Hepatocyte (in vitro differentiated cells): ENCODE measurements at regions not wholly inside any gene's neighbourhood (a gene's known extent, or its start where the extent isn't known, plus 50 kb on each side); places are given as distances from the start of the nearest gene placed in this dataset.

ENCODE experiments used
- DNase-seq: peaks from one replicate; pipeline ENCODE4 v3.0.0-alpha.2; 2016; ENCODE audit warnings: low spot score
- H2AFZ ChIP-seq: fragments of 200-600 bp; sonication (generic); 2 replicates; pipeline ENCODE4 v1.6.0; 2016; ENCODE audit warnings: antibody characterized with exemption, mild to moderate bottlenecking
- H3K27ac ChIP-seq: fragments of 200-600 bp; sonication (generic); 2 replicates; pipeline ENCODE4 v1.5.1; 2016; ENCODE audit warnings: mild to moderate bottlenecking
- H3K27me3 ChIP-seq: fragments of 200-600 bp; sonication (generic); 2 replicates; pipeline ENCODE4 v1.6.1; 2016
- H3K36me3 ChIP-seq: fragments of 200-600 bp; sonication (generic); replicated peaks from 2 replicates; pipeline ENCODE4 v1.5.1; 2016; ENCODE audit warnings: low read depth; ENCODE audit not compliant: insufficient read depth
- H3K4me1 ChIP-seq: fragments of 200-600 bp; sonication (generic); 2 replicates; pipeline ENCODE4 v1.5.1; 2016; ENCODE audit warnings: mild to moderate bottlenecking, moderate library complexity; ENCODE audit not compliant: insufficient read depth
- H3K4me2 ChIP-seq: fragments of 200-600 bp; sonication (generic); 2 replicates; pipeline ENCODE4 v1.6.0; 2016
- H3K4me3 ChIP-seq: fragments of 200-600 bp; sonication (generic); 2 replicates; pipeline ENCODE4 v1.5.1; 2016; ENCODE audit warnings: mild to moderate bottlenecking
- H3K79me2 ChIP-seq: fragments of 200-600 bp; sonication (generic); 2 replicates; pipeline ENCODE4 v1.6.0; 2017; ENCODE audit warnings: mild to moderate bottlenecking
- H3K9me2 ChIP-seq: fragments of 200-600 bp; sonication (generic); replicated peaks from 2 replicates; pipeline ENCODE4 v1.6.0; 2017; ENCODE audit warnings: mild to moderate bottlenecking; ENCODE audit not compliant: insufficient read depth
- H3K9me3 ChIP-seq: fragments of 200-600 bp; sonication (generic); 2 replicates; pipeline ENCODE4 v1.5.1; 2016; ENCODE audit warnings: low read depth, mild to moderate bottlenecking
- H4K20me1 ChIP-seq: fragments of 200-600 bp; sonication (generic); 2 replicates; pipeline ENCODE4 v1.6.0; 2016; ENCODE audit warnings: mild to moderate bottlenecking; ENCODE audit not compliant: insufficient read depth, poor library complexity, severe bottlenecking
- EZH2 ChIP-seq: fragments of 200-600 bp; sonication (generic); IDR thresholded peaks from 2 replicates; pipeline ENCODE4 v1.6.1; 2016; ENCODE audit warnings: antibody characterized with exemption, mild to moderate bottlenecking, borderline replicate concordance
- EZH2phosphoT487 ChIP-seq: fragments of 200-600 bp; sonication (generic); IDR thresholded peaks from one replicate; pipeline ENCODE4 v1.6.1; 2018; ENCODE audit warnings: antibody characterized with exemption, mild to moderate bottlenecking, low read depth, moderate library complexity; ENCODE audit not compliant: unreplicated experiment, severe bottlenecking
- WGBS: methylation state at CpG from one replicate; pipeline ENCODE4 v1.1.6; 2016; ENCODE audit warnings: low lambda C conversion rate; ENCODE audit errors: missing lambda C conversion rate; 5-methylcytosine and 5-hydroxymethylcytosine counted together
- TF ChIP-seq, protein P1 (sequence below): fragments of 200-600 bp; sonication (generic); IDR thresholded peaks from 2 replicates; pipeline ENCODE4 v1.5.1; 2016; ENCODE audit warnings: antibody characterized with exemption, mild to moderate bottlenecking; ENCODE audit not compliant: poor library complexity

DNA sequence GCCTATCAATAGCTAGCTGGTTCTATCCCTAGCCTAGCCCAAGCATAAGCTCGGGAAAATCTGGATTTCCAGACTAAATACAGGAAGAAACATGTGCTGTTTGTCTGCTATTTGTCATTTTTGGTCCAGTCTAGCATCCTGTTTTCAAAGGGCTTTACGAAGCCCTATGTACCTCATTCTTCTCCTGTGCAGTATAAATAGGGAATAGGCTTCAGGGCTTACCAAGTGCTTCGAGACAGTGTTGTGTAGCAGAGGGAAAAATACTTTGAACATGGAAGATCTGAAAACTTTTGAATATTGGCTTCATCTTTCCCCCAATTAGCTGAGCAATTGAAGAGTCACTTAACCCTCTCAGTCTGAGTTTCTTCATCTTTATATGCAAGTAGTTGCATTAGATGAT lies 679.8 kb downstream of the TDRD15 start:
- no peaks in the 10 kb centered on the region for H3K9me3 ChIP-seq
- no peak overlapping the region for H2AFZ ChIP-seq
- H3K79me2 ChIP-seq, result no peaks in the 10 kb centered on the region
- TF ChIP-seq, protein P1, sequence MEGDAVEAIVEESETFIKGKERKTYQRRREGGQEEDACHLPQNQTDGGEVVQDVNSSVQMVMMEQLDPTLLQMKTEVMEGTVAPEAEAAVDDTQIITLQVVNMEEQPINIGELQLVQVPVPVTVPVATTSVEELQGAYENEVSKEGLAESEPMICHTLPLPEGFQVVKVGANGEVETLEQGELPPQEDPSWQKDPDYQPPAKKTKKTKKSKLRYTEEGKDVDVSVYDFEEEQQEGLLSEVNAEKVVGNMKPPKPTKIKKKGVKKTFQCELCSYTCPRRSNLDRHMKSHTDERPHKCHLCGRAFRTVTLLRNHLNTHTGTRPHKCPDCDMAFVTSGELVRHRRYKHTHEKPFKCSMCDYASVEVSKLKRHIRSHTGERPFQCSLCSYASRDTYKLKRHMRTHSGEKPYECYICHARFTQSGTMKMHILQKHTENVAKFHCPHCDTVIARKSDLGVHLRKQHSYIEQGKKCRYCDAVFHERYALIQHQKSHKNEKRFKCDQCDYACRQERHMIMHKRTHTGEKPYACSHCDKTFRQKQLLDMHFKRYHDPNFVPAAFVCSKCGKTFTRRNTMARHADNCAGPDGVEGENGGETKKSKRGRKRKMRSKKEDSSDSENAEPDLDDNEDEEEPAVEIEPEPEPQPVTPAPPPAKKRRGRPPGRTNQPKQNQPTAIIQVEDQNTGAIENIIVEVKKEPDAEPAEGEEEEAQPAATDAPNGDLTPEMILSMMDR, result no peak
- TF ChIP-seq EZH2 (no peak), EZH2phosphoT487 (no peak)
- no peak overlapping the region for H3K27ac ChIP-seq
- no peaks in the 10 kb centered on the region for H3K9me2 ChIP-seq
- DNase-seq, result no peak
- 68% methylated on average over 3 of the region's 3 CpGs for WGBS
- no peaks in the 10 kb centered on the region for H3K36me3 ChIP-seq
- no peaks in the 10 kb centered on the region for H3K27me3 ChIP-seq
- H3K4me1 ChIP-seq, result no peaks in the 10 kb centered on the region
- H3K4me2 ChIP-seq, result no peak overlapping the region
- H4K20me1 ChIP-seq, result no peaks in the 10 kb centered on the region
- no peak overlapping the region for H3K4me3 ChIP-seq

DNA sequence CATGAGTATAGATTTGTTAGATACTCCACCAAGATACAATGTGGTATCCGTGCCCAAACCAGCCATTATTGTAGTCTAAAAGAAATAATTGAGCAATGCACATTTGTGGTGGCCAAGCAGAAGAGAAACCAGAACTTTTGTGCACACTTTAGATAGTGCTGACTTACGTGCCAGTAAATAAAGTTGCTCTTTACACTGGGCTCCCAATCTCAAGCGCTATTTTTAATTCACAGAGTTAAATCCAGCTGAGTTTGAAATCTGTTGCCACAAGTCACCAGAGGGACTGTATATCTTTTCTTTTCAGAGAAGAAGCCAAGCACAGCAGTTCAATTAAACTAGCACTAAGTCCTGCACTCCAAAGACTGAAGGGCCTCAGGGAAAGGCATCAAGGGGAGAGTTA lies 680.4 kb downstream of the TDRD15 start:
- Histone ChIP-seq H3K79me2 (no peaks in the 10 kb centered on the region), H3K4me2 (no peak overlapping the region), H3K9me3 (no peaks in the 10 kb centered on the region), H4K20me1 (no peaks in the 10 kb centered on the region), H3K4me3 (no peak overlapping the region), H3K9me2 (no peaks in the 10 kb centered on the region), H3K27ac (no peak overlapping the region), H2AFZ (no peak overlapping the region), H3K36me3 (no peaks in the 10 kb centered on the region), H3K4me1 (no peaks in the 10 kb centered on the region), H3K27me3 (no peaks in the 10 kb centered on the region)
- TF ChIP-seq EZH2phosphoT487 (no peak), EZH2 (no peak)
- TF ChIP-seq, protein P1, result no peak
- DNase-seq, result no peak
- WGBS, result 89% methylated on average over 3 of the region's 3 CpGs

DNA sequence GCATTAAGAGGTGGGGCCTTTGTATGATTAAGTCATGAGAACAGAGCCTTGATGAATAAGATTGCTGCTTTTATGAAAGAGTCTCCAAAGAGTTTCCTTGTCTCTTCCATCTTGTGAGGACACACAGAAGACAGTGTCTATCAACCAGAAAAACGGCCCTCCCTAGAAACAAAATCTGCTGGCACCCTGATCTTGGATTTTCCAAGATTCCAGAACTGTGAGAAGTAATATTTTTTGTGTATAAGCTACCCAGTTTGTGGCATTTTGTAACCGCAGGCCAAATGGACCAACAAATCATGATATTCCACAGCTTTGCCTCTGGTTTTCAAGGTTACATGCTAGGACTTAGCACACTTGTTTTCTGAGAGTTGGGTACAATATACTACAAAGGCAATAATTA lies 687.8 kb downstream of the TDRD15 start:
- Histone ChIP-seq H3K36me3 (no peaks in the 10 kb centered on the region), H3K9me3 (no peaks in the 10 kb centered on the region), H2AFZ (no peak overlapping the region), H3K9me2 (no peaks in the 10 kb centered on the region), H3K4me1 (no peaks in the 10 kb centered on the region), H4K20me1 (no peaks in the 10 kb centered on the region), H3K4me3 (no peak overlapping the region), H3K4me2 (no peak overlapping the region), H3K27me3 (no peaks in the 10 kb centered on the region), H3K27ac (no peak overlapping the region), H3K79me2 (no peaks in the 10 kb centered on the region)
- 80% methylated on average over 2 of the region's 2 CpGs for WGBS
- DNase-seq, result no peak
- TF ChIP-seq, protein P1, result no peak
- TF ChIP-seq EZH2, result no peak
- no peak for TF ChIP-seq EZH2phosphoT487

DNA sequence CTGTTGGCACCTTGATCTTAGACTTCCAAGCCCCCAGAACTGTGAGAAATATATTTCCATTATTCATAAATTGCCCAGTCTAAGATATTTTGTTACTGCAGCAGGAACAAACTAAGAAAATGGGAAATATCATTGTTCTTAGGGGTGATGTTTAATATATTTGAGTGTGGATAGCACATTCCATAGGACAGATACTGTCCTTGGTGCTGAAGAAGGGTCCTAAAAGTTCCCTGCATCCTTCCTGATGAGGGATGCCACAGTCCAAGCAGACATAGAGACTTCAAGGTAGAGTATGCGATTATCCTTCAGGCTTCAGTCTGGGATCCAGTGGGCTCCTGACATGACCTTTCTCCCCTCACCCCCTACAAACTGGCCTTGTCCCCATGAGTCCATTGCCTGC lies 689.0 kb downstream of the TDRD15 start:
- 77% methylated on average over 1 of the region's 1 CpG for WGBS
- no peak overlapping the region for H3K4me2 ChIP-seq
- DNase-seq, result peak; percentile 8

More for the DNA sequence above, 689.0 kb downstream of the TDRD15 start:
- Histone ChIP-seq H3K4me3 (no peak overlapping the region), H3K27ac (no peak overlapping the region), H3K9me3 (no peaks in the 10 kb centered on the region), H3K36me3 (no peaks in the 10 kb centered on the region), H3K4me1 (no peaks in the 10 kb centered on the region), H4K20me1 (no peaks in the 10 kb centered on the region), H2AFZ (no peak overlapping the region), H3K79me2 (no peaks in the 10 kb centered on the region), H3K27me3 (no peaks in the 10 kb centered on the region), H3K9me2 (no peaks in the 10 kb centered on the region)
- TF ChIP-seq EZH2 (no peak), EZH2phosphoT487 (no peak)
- TF ChIP-seq, protein P1, result no peak
